GM21381 (cell line): ENCODE measurements at regions not wholly inside any gene's neighbourhood (a gene's known extent, or its start where the extent isn't known, plus 50 kb on each side); places are given as distances from the start of the nearest gene placed in this dataset.

ENCODE experiments used
- ATAC-seq: cut with Tn5 transposase; IDR thresholded peaks from one replicate; pipeline ENCODE4 v1.9.1; 2021; ENCODE audit warnings: mild to moderate bottlenecking, moderate library complexity; ENCODE audit not compliant: unreplicated experiment

GRCh38 chr7:109261781-109262180 lies 692.1 kb downstream of the DNAJB9 start:
- no peak for ATAC-seq

GRCh38 chr7:109266610-109267009 lies 696.9 kb downstream of the DNAJB9 start:
- no peak for ATAC-seq

- ATAC-seq, result no peak
Observed at GRCh38 chr7:109276348-109276747, 706.7 kb downstream of the DNAJB9 start.

- ATAC-seq, result no peak
Observed at GRCh38 chr7:109282726-109283125, 713.1 kb downstream of the DNAJB9 start.

- ATAC-seq, result no peak
Observed at GRCh38 chr7:109284943-109285342, 715.3 kb downstream of the DNAJB9 start.

- no peak for ATAC-seq
Observed at GRCh38 chr7:109295158-109295557, 725.5 kb downstream of the DNAJB9 start.

GRCh38 chr7:109308816-109309215 lies 739.1 kb downstream of the DNAJB9 start:
- ATAC-seq, result no peak

GRCh38 chr7:109309790-109310189 lies 740.1 kb downstream of the DNAJB9 start:
- no peak for ATAC-seq

GRCh38 chr7:109318136-109318535 lies 748.5 kb downstream of the DNAJB9 start:
- ATAC-seq, result no peak

GRCh38 chr7:109322833-109323232 lies 753.2 kb downstream of the DNAJB9 start:
- no peak for ATAC-seq

- ATAC-seq, result no peak
Observed at GRCh38 chr7:109331423-109331822, 761.7 kb downstream of the DNAJB9 start.

GRCh38 chr7:109335951-109336350 lies 766.3 kb downstream of the DNAJB9 start:
- ATAC-seq, result no peak

- ATAC-seq, result no peak
Observed at GRCh38 chr7:109336531-109336930, 766.9 kb downstream of the DNAJB9 start.

GRCh38 chr7:109343678-109344077 lies 774.0 kb downstream of the DNAJB9 start:
- ATAC-seq, result no peak

- no peak for ATAC-seq
Observed at GRCh38 chr7:109351493-109351892, 781.8 kb downstream of the DNAJB9 start.

- ATAC-seq, result no peak
Observed at GRCh38 chr7:109354000-109354399, 784.3 kb downstream of the DNAJB9 start.

- no peak for ATAC-seq
Observed at GRCh38 chr7:109354552-109354951, 784.9 kb downstream of the DNAJB9 start.

- ATAC-seq, result no peak
Observed at GRCh38 chr7:109375823-109376222, 806.1 kb downstream of the DNAJB9 start.

GRCh38 chr7:109376576-109376975 lies 806.9 kb downstream of the DNAJB9 start:
- no peak for ATAC-seq

- ATAC-seq, result no peak
Observed at GRCh38 chr7:109377076-109377884, 807.6 kb downstream of the DNAJB9 start.

GRCh38 chr7:109386959-109387358 lies 817.3 kb downstream of the DNAJB9 start:
- no peak for ATAC-seq

GRCh38 chr7:109387530-109387929 lies 817.9 kb downstream of the DNAJB9 start:
- no peak for ATAC-seq

GRCh38 chr7:109391240-109391639 lies 821.6 kb downstream of the DNAJB9 start:
- no peak for ATAC-seq
